BE2C (cell line): ENCODE measurements at regions not wholly inside any gene's neighbourhood (a gene's known extent, or its start where the extent isn't known, plus 50 kb on each side); places are given as distances from the start of the nearest gene placed in this dataset.

Source experiments
- DNase-seq: peaks from one replicate; pipeline ENCODE4 v3.0.0-alpha.2; 2020
- H3K27me3 ChIP-seq: fragments of 250-450 bp; sonication (Bioruptor Pico); 2 replicates; pipeline ENCODE4 v1.5.1; 2020; ENCODE audit warnings: mild to moderate bottlenecking
- H3K36me3 ChIP-seq: fragments of 250-450 bp; sonication (Bioruptor Pico); 2 replicates; pipeline ENCODE4 v1.5.1; 2020; ENCODE audit warnings: mild to moderate bottlenecking
- H3K4me1 ChIP-seq: fragments of 250-450 bp; sonication (Bioruptor Pico); 2 replicates; pipeline ENCODE4 v1.5.1; 2020
- H3K4me3 ChIP-seq: 2 replicates; pipeline ENCODE4 v1.5.1; 2011; ENCODE audit warnings: low read depth, low read length
- H3K9me3 ChIP-seq: fragments of 250-450 bp; sonication (Bioruptor Pico); 2 replicates; pipeline ENCODE4 v1.5.1; 2020
- CTCF ChIP-seq: IDR thresholded peaks from 2 replicates; pipeline ENCODE4 v1.5.1; 2012; ENCODE audit warnings: mild to moderate bottlenecking, low read depth, low read length

GRCh38 chr5:42919600-42919999 is 107.9 kb upstream of the SELENOP start:
- Histone ChIP-seq H3K9me3 (no peaks in the 10 kb centered on the region), H3K27me3 (peaks cover 35% of the 10 kb centered on the region), H3K4me1 (no peaks in the 10 kb centered on the region), H3K4me3 (no peak overlapping the region), H3K36me3 (no peaks in the 10 kb centered on the region)
- DNase-seq = no peak
- no peak for TF ChIP-seq CTCF

GRCh38 chr5:42915306-42915866 is 103.7 kb upstream of the SELENOP start:
- H3K27me3 ChIP-seq = peaks cover 7% of the 10 kb centered on the region
- no peaks in the 10 kb centered on the region for H3K9me3 ChIP-seq
- H3K36me3 ChIP-seq = no peaks in the 10 kb centered on the region
- no peak overlapping the region for H3K4me3 ChIP-seq
- no peak for DNase-seq
- peaks cover 3% of the 10 kb centered on the region; the same call in 1 of the 2 replicates for H3K4me1 ChIP-seq
- TF ChIP-seq CTCF = no peak

GRCh38 chr5:42912184-42912798 is 100.6 kb upstream of the SELENOP start:
- Histone ChIP-seq H3K27me3 (peaks cover 19% of the 10 kb centered on the region), H3K9me3 (no peaks in the 10 kb centered on the region), H3K36me3 (no peaks in the 10 kb centered on the region), H3K4me3 (no peak overlapping the region), H3K4me1 (peaks cover 3% of the 10 kb centered on the region; the same call in 1 of the 2 replicates)
- DNase-seq = peak; percentile 40
- peak; percentile 61 for TF ChIP-seq CTCF

GRCh38 chr5:42908509-42909488 is 97.1 kb upstream of the SELENOP start:
- peaks cover 16% of the 10 kb centered on the region for H3K27me3 ChIP-seq
- peaks cover 3% of the 10 kb centered on the region; the same call in 1 of the 2 replicates for H3K4me1 ChIP-seq
- peak; percentile 82 for TF ChIP-seq CTCF
- DNase-seq = peak; percentile 89
- no peaks in the 10 kb centered on the region for H3K36me3 ChIP-seq
- H3K9me3 ChIP-seq = no peaks in the 10 kb centered on the region
- peak overlapping the region; percentile 44 for H3K4me3 ChIP-seq

- Histone ChIP-seq H3K4me3 (no peak overlapping the region), H3K27me3 (peaks cover 16% of the 10 kb centered on the region), H3K4me1 (peaks cover 3% of the 10 kb centered on the region; the same call in 1 of the 2 replicates), H3K9me3 (no peaks in the 10 kb centered on the region), H3K36me3 (no peaks in the 10 kb centered on the region)
- DNase-seq = no peak
- no peak for TF ChIP-seq CTCF
These were observed 96.4 kb upstream of the SELENOP start for GRCh38 chr5:42908086-42908485.
